ENCODE measurements at regions not wholly inside any gene's neighbourhood (a gene's known extent, or its start where the extent isn't known, plus 50 kb on each side); places are given as distances from the start of the nearest gene placed in this dataset.

DNA sequence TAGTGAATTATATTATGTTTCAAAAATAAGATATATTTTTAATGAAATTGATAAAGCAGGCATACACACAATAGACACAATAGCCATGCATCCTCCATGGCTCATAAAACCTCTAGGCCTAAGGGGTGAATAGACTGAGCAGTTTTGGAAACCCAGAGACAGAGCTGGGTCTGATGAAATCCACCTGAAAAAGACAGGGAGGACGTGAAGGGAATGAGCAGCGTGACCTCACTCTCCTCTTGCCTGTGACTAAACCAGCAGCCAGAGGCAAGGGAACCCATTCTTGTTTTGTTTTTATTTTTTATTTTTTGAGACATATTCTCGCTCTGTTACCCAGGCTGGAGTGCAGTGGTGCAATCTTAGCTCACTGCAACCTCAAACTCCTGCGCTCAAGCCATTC is 424.4 kb upstream of the FAM241A start:
- H3K27ac ChIP-seq (ENCODE audit: control insufficient read depth, insufficient read depth): no peak overlapping the region
- H2AFZ ChIP-seq (ENCODE audit: control insufficient read depth, low read depth, low read length): no peak overlapping the region
- H3K9ac ChIP-seq (ENCODE audit: control insufficient read depth, insufficient read depth, low read length): no peak overlapping the region
- ATAC-seq: no peak
- H3K9me3 ChIP-seq (replicated peaks; ENCODE audit: control insufficient read depth, insufficient read depth, low read length): no peaks in the 10 kb centered on the region
- no peak overlapping the region for H3K4me3 ChIP-seq
- RAD21 ChIA-PET (ENCODE audit: unreplicated experiment): no interaction called here
- intact Hi-C loops (cut with micrococcal nuclease; ENCODE audit: unreplicated experiment): no loop called here
- no peak for TF ChIP-seq BMI1 (IDR thresholded peaks at IDR 0.05; ENCODE audit: borderline replicate concordance)
- no peak for TF ChIP-seq SPI1 (IDR thresholded peaks at IDR 0.05; ENCODE audit: borderline replicate concordance, insufficient read depth, low read depth, low read length)
- no peak for TF ChIP-seq PAX8 (IDR thresholded peaks at IDR 0.05)
- TF ChIP-seq NFXL1 (IDR thresholded peaks at IDR 0.05; ENCODE audit: borderline replicate concordance): no peak
- TF ChIP-seq RFX5 (IDR thresholded peaks at IDR 0.05; ENCODE audit: low read depth, low read length): no peak
- no peak for TF ChIP-seq NR2F1 (conservative IDR thresholded peaks at IDR 0.05)
- TF ChIP-seq, protein P1, sequence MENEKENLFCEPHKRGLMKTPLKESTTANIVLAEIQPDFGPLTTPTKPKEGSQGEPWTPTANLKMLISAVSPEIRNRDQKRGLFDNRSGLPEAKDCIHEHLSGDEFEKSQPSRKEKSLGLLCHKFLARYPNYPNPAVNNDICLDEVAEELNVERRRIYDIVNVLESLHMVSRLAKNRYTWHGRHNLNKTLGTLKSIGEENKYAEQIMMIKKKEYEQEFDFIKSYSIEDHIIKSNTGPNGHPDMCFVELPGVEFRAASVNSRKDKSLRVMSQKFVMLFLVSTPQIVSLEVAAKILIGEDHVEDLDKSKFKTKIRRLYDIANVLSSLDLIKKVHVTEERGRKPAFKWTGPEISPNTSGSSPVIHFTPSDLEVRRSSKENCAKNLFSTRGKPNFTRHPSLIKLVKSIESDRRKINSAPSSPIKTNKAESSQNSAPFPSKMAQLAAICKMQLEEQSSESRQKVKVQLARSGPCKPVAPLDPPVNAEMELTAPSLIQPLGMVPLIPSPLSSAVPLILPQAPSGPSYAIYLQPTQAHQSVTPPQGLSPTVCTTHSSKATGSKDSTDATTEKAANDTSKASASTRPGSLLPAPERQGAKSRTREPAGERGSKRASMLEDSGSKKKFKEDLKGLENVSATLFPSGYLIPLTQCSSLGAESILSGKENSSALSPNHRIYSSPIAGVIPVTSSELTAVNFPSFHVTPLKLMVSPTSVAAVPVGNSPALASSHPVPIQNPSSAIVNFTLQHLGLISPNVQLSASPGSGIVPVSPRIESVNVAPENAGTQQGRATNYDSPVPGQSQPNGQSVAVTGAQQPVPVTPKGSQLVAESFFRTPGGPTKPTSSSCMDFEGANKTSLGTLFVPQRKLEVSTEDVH (IDR thresholded peaks at IDR 0.05; ENCODE audit: low read depth, partially characterized antibody): no peak
- no peak for TF ChIP-seq ATF7 (IDR thresholded peaks at IDR 0.05; ENCODE audit: low read depth)
- no peak for TF ChIP-seq NFYA (IDR thresholded peaks at IDR 0.05; ENCODE audit: borderline replicate concordance, low read depth, low read length)
- no peak for TF ChIP-seq POLR2A (IDR thresholded peaks at IDR 0.05; ENCODE audit: low read depth, low read length)
- TF ChIP-seq, protein P2, sequence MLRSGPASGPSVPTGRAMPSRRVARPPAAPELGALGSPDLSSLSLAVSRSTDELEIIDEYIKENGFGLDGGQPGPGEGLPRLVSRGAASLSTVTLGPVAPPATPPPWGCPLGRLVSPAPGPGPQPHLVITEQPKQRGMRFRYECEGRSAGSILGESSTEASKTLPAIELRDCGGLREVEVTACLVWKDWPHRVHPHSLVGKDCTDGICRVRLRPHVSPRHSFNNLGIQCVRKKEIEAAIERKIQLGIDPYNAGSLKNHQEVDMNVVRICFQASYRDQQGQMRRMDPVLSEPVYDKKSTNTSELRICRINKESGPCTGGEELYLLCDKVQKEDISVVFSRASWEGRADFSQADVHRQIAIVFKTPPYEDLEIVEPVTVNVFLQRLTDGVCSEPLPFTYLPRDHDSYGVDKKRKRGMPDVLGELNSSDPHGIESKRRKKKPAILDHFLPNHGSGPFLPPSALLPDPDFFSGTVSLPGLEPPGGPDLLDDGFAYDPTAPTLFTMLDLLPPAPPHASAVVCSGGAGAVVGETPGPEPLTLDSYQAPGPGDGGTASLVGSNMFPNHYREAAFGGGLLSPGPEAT (IDR thresholded peaks at IDR 0.05; ENCODE audit: low read depth): no peak
- TF ChIP-seq, protein P3, sequence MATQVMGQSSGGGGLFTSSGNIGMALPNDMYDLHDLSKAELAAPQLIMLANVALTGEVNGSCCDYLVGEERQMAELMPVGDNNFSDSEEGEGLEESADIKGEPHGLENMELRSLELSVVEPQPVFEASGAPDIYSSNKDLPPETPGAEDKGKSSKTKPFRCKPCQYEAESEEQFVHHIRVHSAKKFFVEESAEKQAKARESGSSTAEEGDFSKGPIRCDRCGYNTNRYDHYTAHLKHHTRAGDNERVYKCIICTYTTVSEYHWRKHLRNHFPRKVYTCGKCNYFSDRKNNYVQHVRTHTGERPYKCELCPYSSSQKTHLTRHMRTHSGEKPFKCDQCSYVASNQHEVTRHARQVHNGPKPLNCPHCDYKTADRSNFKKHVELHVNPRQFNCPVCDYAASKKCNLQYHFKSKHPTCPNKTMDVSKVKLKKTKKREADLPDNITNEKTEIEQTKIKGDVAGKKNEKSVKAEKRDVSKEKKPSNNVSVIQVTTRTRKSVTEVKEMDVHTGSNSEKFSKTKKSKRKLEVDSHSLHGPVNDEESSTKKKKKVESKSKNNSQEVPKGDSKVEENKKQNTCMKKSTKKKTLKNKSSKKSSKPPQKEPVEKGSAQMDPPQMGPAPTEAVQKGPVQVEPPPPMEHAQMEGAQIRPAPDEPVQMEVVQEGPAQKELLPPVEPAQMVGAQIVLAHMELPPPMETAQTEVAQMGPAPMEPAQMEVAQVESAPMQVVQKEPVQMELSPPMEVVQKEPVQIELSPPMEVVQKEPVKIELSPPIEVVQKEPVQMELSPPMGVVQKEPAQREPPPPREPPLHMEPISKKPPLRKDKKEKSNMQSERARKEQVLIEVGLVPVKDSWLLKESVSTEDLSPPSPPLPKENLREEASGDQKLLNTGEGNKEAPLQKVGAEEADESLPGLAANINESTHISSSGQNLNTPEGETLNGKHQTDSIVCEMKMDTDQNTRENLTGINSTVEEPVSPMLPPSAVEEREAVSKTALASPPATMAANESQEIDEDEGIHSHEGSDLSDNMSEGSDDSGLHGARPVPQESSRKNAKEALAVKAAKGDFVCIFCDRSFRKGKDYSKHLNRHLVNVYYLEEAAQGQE (IDR thresholded peaks at IDR 0.05; ENCODE audit: low read depth, low read length): no peak
- TF ChIP-seq, protein P4, sequence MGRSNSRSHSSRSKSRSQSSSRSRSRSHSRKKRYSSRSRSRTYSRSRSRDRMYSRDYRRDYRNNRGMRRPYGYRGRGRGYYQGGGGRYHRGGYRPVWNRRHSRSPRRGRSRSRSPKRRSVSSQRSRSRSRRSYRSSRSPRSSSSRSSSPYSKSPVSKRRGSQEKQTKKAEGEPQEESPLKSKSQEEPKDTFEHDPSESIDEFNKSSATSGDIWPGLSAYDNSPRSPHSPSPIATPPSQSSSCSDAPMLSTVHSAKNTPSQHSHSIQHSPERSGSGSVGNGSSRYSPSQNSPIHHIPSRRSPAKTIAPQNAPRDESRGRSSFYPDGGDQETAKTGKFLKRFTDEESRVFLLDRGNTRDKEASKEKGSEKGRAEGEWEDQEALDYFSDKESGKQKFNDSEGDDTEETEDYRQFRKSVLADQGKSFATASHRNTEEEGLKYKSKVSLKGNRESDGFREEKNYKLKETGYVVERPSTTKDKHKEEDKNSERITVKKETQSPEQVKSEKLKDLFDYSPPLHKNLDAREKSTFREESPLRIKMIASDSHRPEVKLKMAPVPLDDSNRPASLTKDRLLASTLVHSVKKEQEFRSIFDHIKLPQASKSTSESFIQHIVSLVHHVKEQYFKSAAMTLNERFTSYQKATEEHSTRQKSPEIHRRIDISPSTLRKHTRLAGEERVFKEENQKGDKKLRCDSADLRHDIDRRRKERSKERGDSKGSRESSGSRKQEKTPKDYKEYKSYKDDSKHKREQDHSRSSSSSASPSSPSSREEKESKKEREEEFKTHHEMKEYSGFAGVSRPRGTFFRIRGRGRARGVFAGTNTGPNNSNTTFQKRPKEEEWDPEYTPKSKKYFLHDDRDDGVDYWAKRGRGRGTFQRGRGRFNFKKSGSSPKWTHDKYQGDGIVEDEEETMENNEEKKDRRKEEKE (IDR thresholded peaks at IDR 0.05): no peak
- H3K4me1 ChIP-seq (ENCODE audit: control insufficient read depth, insufficient read depth, low read length): no peaks in the 10 kb centered on the region
- H4K20me1 ChIP-seq (ENCODE audit: control insufficient read depth, insufficient read depth): no peaks in the 10 kb centered on the region
- no peaks in the 10 kb centered on the region for H3K79me2 ChIP-seq (ENCODE audit: control insufficient read depth, insufficient read depth, low read length)
- POLR2A ChIA-PET: no interaction called here
- H3K36me3 ChIP-seq (ENCODE audit: control insufficient read depth in 2 of 2, insufficient read depth in 2 of 2, low read length in 1 of 2): no peaks in the 10 kb centered on the region
- no TSS peak for BruUV-seq (replicated peaks)
- no peak overlapping the region for H3K4me2 ChIP-seq (ENCODE audit: control insufficient read depth, insufficient read depth)
- H3K27me3 ChIP-seq (replicated peaks in 1 of 2; ENCODE audit: control insufficient read depth in 2 of 2, insufficient read depth in 2 of 2, low read length in 1 of 2): no peaks in the 10 kb centered on the region
- no peak for DNase-seq (ENCODE audit: low read depth, low spot score)
- 23% methylated on average over 4 of the region's 4 CpGs for WGBS (ENCODE audit: insufficient coverage, insufficient replicate concordance, low lambda C conversion rate, missing lambda C conversion rate)
- in situ Hi-C loops (cut with MboI): no loop called here
- CTCF ChIA-PET: no interaction called here
- SMC1A ChIA-PET (ENCODE audit: uncharacterized antibody, unreplicated experiment): no interaction called here
- FAIRE-seq: no peak
